ENCODE measurements at regions not wholly inside any gene's neighbourhood (a gene's known extent, or its start where the extent isn't known, plus 50 kb on each side); places are given as distances from the start of the nearest gene placed in this dataset.

DNA sequence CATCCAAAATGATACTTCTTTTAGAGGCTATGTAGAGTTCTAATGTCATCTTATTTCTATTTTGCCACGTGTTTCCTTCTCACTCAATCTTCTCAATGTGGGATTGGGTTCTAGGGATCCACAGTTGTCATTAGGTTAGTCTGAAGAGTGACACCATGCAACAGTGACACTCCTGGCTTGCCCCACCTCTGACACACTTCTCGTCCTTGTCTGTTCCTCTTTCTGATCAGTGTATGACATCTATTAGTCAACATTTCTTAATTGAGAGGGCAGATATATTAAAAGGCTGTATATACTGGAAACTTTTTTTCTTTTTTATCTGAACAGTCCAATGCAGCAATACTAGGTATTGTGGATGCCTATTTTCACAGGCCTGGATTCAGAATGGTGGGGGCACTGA, 67.6 kb upstream of the GYPA start:
- TF ChIP-seq FOXM1 (IDR thresholded peaks at IDR 0.05; ENCODE audit: borderline replicate concordance, low read depth) (no peak), TAF1 (IDR thresholded peaks at IDR 0.05; ENCODE audit: low read depth) (no peak), EP300 (IDR thresholded peaks at IDR 0.05; ENCODE audit: borderline replicate concordance) (no peak), TCF12 (IDR thresholded peaks at IDR 0.05; ENCODE audit: low read depth) (no peak), CEBPB (IDR thresholded peaks at IDR 0.05) (no peak), CREB1 (IDR thresholded peaks at IDR 0.05; ENCODE audit: low read depth) (no peak), YY1 (IDR thresholded peaks at IDR 0.05; ENCODE audit: low read depth) (no peak), NFIC (IDR thresholded peaks at IDR 0.05) (no peak), ZBTB7A (IDR thresholded peaks at IDR 0.05; ENCODE audit: low read depth) (no peak)
- TF ChIP-seq, protein P1, sequence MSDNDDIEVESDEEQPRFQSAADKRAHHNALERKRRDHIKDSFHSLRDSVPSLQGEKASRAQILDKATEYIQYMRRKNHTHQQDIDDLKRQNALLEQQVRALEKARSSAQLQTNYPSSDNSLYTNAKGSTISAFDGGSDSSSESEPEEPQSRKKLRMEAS (IDR thresholded peaks at IDR 0.05): no peak
- TF ChIP-seq, protein P2, sequence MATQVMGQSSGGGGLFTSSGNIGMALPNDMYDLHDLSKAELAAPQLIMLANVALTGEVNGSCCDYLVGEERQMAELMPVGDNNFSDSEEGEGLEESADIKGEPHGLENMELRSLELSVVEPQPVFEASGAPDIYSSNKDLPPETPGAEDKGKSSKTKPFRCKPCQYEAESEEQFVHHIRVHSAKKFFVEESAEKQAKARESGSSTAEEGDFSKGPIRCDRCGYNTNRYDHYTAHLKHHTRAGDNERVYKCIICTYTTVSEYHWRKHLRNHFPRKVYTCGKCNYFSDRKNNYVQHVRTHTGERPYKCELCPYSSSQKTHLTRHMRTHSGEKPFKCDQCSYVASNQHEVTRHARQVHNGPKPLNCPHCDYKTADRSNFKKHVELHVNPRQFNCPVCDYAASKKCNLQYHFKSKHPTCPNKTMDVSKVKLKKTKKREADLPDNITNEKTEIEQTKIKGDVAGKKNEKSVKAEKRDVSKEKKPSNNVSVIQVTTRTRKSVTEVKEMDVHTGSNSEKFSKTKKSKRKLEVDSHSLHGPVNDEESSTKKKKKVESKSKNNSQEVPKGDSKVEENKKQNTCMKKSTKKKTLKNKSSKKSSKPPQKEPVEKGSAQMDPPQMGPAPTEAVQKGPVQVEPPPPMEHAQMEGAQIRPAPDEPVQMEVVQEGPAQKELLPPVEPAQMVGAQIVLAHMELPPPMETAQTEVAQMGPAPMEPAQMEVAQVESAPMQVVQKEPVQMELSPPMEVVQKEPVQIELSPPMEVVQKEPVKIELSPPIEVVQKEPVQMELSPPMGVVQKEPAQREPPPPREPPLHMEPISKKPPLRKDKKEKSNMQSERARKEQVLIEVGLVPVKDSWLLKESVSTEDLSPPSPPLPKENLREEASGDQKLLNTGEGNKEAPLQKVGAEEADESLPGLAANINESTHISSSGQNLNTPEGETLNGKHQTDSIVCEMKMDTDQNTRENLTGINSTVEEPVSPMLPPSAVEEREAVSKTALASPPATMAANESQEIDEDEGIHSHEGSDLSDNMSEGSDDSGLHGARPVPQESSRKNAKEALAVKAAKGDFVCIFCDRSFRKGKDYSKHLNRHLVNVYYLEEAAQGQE (IDR thresholded peaks at IDR 0.05; ENCODE audit: low read depth): no peak
